GM06990 (cell line): ENCODE measurements at regions not wholly inside any gene's neighbourhood (a gene's known extent, or its start where the extent isn't known, plus 50 kb on each side); places are given as distances from the start of the nearest gene placed in this dataset.

Source experiments
- DNase-seq: peaks from one replicate; pipeline ENCODE4 v3.0.0-alpha.2; 2011; ENCODE audit not compliant: insufficient read length; ENCODE audit errors: extremely low read depth
- H3K27me3 ChIP-seq: replicated peaks from 2 replicates; pipeline ENCODE4 v1.6.0; 2011; ENCODE audit warnings: low read length; ENCODE audit not compliant: control insufficient read depth, insufficient read depth
- H3K36me3 ChIP-seq: 2 replicates; pipeline ENCODE4 v1.5.1; 2011; ENCODE audit warnings: low read length; ENCODE audit not compliant: control insufficient read depth, insufficient read depth
- H3K4me3 ChIP-seq: replicated peaks from 2 replicates; pipeline ENCODE4 v1.5.1; 2011; ENCODE audit warnings: low read depth, mild to moderate bottlenecking, control low read depth, low read length
- TF ChIP-seq, protein P1 (sequence below): IDR thresholded peaks from 2 replicates; pipeline ENCODE4 v1.5.1; 2011; ENCODE audit warnings: low read length, control low read depth, mild to moderate bottlenecking, inconsistent platforms; ENCODE audit not compliant: insufficient read depth, poor library complexity, severe bottlenecking

DNA sequence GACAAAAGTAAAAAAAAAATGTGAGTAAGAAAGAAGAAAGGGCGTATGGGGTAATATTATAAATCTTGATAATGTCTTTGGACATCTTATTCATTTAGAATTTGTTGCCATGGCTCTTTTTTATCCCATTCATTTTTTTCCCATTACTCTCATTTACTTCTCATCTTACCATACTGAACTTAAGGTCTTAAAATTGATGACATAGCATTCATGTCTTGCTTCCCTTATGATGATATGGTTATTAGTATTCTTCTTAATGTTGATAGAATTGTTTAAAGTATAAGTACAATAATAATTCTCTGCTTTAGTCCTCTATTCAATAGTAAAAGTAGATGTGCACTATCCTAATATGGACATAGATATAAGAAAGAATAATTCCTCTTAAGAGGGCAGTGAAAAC lies 204.1 kb upstream of the KLF12 start:
- Histone ChIP-seq H3K36me3 (no peaks in the 10 kb centered on the region), H3K4me3 (no peak overlapping the region), H3K27me3 (no peaks in the 10 kb centered on the region)
- TF ChIP-seq, protein P1, sequence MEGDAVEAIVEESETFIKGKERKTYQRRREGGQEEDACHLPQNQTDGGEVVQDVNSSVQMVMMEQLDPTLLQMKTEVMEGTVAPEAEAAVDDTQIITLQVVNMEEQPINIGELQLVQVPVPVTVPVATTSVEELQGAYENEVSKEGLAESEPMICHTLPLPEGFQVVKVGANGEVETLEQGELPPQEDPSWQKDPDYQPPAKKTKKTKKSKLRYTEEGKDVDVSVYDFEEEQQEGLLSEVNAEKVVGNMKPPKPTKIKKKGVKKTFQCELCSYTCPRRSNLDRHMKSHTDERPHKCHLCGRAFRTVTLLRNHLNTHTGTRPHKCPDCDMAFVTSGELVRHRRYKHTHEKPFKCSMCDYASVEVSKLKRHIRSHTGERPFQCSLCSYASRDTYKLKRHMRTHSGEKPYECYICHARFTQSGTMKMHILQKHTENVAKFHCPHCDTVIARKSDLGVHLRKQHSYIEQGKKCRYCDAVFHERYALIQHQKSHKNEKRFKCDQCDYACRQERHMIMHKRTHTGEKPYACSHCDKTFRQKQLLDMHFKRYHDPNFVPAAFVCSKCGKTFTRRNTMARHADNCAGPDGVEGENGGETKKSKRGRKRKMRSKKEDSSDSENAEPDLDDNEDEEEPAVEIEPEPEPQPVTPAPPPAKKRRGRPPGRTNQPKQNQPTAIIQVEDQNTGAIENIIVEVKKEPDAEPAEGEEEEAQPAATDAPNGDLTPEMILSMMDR, result no peak
- no peak for DNase-seq

- H3K4me3 ChIP-seq, result no peak overlapping the region
- no peaks in the 10 kb centered on the region for H3K36me3 ChIP-seq
- TF ChIP-seq, protein P1, result no peak
- no peaks in the 10 kb centered on the region for H3K27me3 ChIP-seq
- no peak for DNase-seq
Measured at GRCh38 chr13:74336546-74336945, 202.3 kb upstream of the KLF12 start.

- H3K4me3 ChIP-seq, result no peak overlapping the region
- TF ChIP-seq, protein P1, result no peak
- no peaks in the 10 kb centered on the region for H3K36me3 ChIP-seq
- H3K27me3 ChIP-seq, result no peaks in the 10 kb centered on the region
- DNase-seq, result no peak
Measured at GRCh38 chr13:74335370-74335769, 201.2 kb upstream of the KLF12 start.

GRCh38 chr13:74329962-74330361 lies 195.8 kb upstream of the KLF12 start:
- TF ChIP-seq, protein P1, result no peak
- no peaks in the 10 kb centered on the region for H3K27me3 ChIP-seq
- DNase-seq, result no peak
- no peaks in the 10 kb centered on the region for H3K36me3 ChIP-seq
- no peak overlapping the region for H3K4me3 ChIP-seq

- no peak for DNase-seq
- Histone ChIP-seq H3K36me3 (no peaks in the 10 kb centered on the region), H3K4me3 (no peak overlapping the region), H3K27me3 (no peaks in the 10 kb centered on the region)
- TF ChIP-seq, protein P1, result no peak
Measured at GRCh38 chr13:74325106-74325505, 190.9 kb upstream of the KLF12 start.

- DNase-seq, result no peak
- Histone ChIP-seq H3K4me3 (no peak overlapping the region), H3K27me3 (no peaks in the 10 kb centered on the region), H3K36me3 (no peaks in the 10 kb centered on the region)
- TF ChIP-seq, protein P1, result no peak
Measured at GRCh38 chr13:74324338-74324737, 190.1 kb upstream of the KLF12 start.
